ENCODE measurements at regions not wholly inside any gene's neighbourhood (a gene's known extent, or its start where the extent isn't known, plus 50 kb on each side); places are given as distances from the start of the nearest gene placed in this dataset.

DNA sequence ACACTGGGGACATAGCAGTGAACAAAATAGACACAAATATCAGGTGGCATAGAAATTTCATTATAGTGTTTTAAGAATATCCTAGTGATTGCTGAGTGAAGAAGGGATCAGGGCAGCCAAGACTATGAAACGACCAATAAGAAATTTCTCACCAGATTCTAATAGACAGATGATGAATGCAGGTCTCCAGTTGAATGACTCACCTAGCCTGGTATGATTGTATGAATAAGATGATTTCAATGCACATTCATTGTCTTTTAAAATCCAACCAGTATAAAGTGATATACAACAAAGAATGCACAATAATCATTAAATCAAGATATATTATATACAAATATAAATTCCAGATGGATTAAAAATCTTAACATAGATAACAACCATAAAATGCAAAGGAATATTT is 124.5 kb upstream of the TENT5A start:
- Histone ChIP-seq H3K79me1 (ENCODE audit: insufficient read depth, low read depth, low read length, poor library complexity, severe bottlenecking) (no peaks in the 10 kb centered on the region), H4K5ac (ENCODE audit: insufficient read length, low read depth, low read length) (no peak overlapping the region), H2BK120ac (ENCODE audit: low read depth, low read length, poor library complexity, severe bottlenecking) (no peak overlapping the region), H3K9me3 (ENCODE audit: control insufficient read depth, low read depth, low read length) (no peaks in the 10 kb centered on the region), H2AK5ac (ENCODE audit: insufficient read length, low read length) (no peak overlapping the region), H3K23ac (ENCODE audit: insufficient read length, low read depth, low read length) (no peak overlapping the region), H3K4me2 (ENCODE audit: insufficient read depth, insufficient read length, low read length) (no peak overlapping the region), H2AFZ (ENCODE audit: low read length) (no peak overlapping the region), H2BK20ac (ENCODE audit: low read depth, low read length, poor library complexity, severe bottlenecking) (no peak overlapping the region), H3K27me3 (ENCODE audit: insufficient read depth, low read length) (no peaks in the 10 kb centered on the region), H3K56ac (ENCODE audit: insufficient read length, low read depth, low read length) (no peak overlapping the region), H3K79me2 (ENCODE audit: insufficient read depth, low read length) (no peaks in the 10 kb centered on the region), H4K91ac (ENCODE audit: insufficient read length, low read depth, low read length) (no peak overlapping the region), H3K4me1 (ENCODE audit: insufficient read depth, low read length) (no peaks in the 10 kb centered on the region), H3T11ph (ENCODE audit: low read length) (no peak overlapping the region), H3K27ac (ENCODE audit: insufficient read length, low read depth, low read length) (no peak overlapping the region), H3K4ac (ENCODE audit: low read depth, low read length) (no peak overlapping the region), H2BK5ac (ENCODE audit: insufficient read length, low read length) (no peak overlapping the region), H3K14ac (ENCODE audit: insufficient read depth, low read length) (no peak overlapping the region), H2BK12ac (ENCODE audit: insufficient read length, low read depth, low read length) (no peak overlapping the region), H3K18ac (ENCODE audit: insufficient read length, low read depth, low read length) (no peak overlapping the region), H4K20me1 (ENCODE audit: control insufficient read depth, insufficient read depth, insufficient read length) (no peaks in the 10 kb centered on the region), H2BK15ac (ENCODE audit: low read depth, low read length) (no peak overlapping the region), H3K23me2 (ENCODE audit: insufficient read length, low read depth, low read length, poor library complexity, severe bottlenecking) (no peaks in the 10 kb centered on the region), H3K9ac (ENCODE audit: extremely low read depth, insufficient read length, low read length) (no peak overlapping the region), H4K8ac (replicated peaks; ENCODE audit: insufficient read length, low read depth, low read length) (no peak overlapping the region)
- H3K4me1 Mint-ChIP-seq: peaks cover 2 to 3% of the 10 kb centered on the region in 2 experiments; a peak in 3 of 4 replicates
- H3K9me3 Mint-ChIP-seq: peaks cover 15 to 17% of the 10 kb centered on the region in 2 experiments; a peak in 4 of 5 replicates
- TF ChIP-seq, protein P1, sequence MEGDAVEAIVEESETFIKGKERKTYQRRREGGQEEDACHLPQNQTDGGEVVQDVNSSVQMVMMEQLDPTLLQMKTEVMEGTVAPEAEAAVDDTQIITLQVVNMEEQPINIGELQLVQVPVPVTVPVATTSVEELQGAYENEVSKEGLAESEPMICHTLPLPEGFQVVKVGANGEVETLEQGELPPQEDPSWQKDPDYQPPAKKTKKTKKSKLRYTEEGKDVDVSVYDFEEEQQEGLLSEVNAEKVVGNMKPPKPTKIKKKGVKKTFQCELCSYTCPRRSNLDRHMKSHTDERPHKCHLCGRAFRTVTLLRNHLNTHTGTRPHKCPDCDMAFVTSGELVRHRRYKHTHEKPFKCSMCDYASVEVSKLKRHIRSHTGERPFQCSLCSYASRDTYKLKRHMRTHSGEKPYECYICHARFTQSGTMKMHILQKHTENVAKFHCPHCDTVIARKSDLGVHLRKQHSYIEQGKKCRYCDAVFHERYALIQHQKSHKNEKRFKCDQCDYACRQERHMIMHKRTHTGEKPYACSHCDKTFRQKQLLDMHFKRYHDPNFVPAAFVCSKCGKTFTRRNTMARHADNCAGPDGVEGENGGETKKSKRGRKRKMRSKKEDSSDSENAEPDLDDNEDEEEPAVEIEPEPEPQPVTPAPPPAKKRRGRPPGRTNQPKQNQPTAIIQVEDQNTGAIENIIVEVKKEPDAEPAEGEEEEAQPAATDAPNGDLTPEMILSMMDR (conservative IDR thresholded peaks at IDR 0.05): no peak
- no peaks in the 10 kb centered on the region for H3K27me3 Mint-ChIP-seq (ENCODE audit: low read depth)
- H3K4me3 Mint-ChIP-seq: no peak overlapping the region
- no peak for DNase-seq
- peaks cover 2 to 19% (median 3%) of the 10 kb centered on the region in 3 experiments; a peak in 6 of 7 replicates for H3K36me3 Mint-ChIP-seq (ENCODE audit: insufficient read depth in 1 of 3, low read depth in 3 of 3)
- no peak overlapping the region for H3K27ac Mint-ChIP-seq
- WGBS (ENCODE audit: extremely low coverage, insufficient read length, low lambda C conversion rate): no CpG with 5 or more reads among the region's 1 CpG

All from H9 (cell line).